Naive thymus-derived CD8-positive, alpha-beta T cell (primary cell): ENCODE measurements at regions not wholly inside any gene's neighbourhood (a gene's known extent, or its start where the extent isn't known, plus 50 kb on each side); places are given as distances from the start of the nearest gene placed in this dataset.
A peak's percentile ranks its signal among the peaks of the same experiment; 100 is the strongest.

ENCODE experiments used
- ATAC-seq, 2 donors: fragments of 150-1000 bp; cut with Tn5 transposase in 1 of 2; sonication (Bioruptor Pico), chemical (Tn5 transposase) in 1 of 2; 1 replicate in 1 of 2; 2 replicates in 1 of 2; pipeline ENCODE4 v1.10.0; 2021; ENCODE audit warnings: mild to moderate bottlenecking in 2 of 2, moderate library complexity in 2 of 2
- POLR2A ChIA-PET: fragments of 350-600 bp; sonication (Branson Sonifier 250); formaldehyde crosslinking; loops from one replicate; lab custom pipeline; 2021; ENCODE audit warnings: antibody characterized with exemption; lab: Charles Lee
- DNase-seq, 10 donors: peaks; one replicate each; pipeline versions ENCODE4 v3.0.0 to v3.0.0-alpha.2; 2020 to 2022
- H3K27ac Mint-ChIP-seq, 10 donors: one replicate each; pipeline ENCODE4 v1.8.0; 2020 to 2022; ENCODE audit warnings: mild to moderate bottlenecking in 10 of 10, mixed read lengths in 10 of 10, moderate library complexity in 4 of 10, inconsistent platforms in 1 of 10
- H3K27me3 Mint-ChIP-seq, 5 donors: one replicate each; pipeline ENCODE4 v1.8.0; 2021 to 2022; ENCODE audit warnings: mixed read lengths in 5 of 5
- H3K36me3 Mint-ChIP-seq, 3 donors: one replicate each; pipeline ENCODE4 v1.8.0; 2020 to 2022; ENCODE audit warnings: mixed read lengths in 3 of 3, mild to moderate bottlenecking in 2 of 3, inconsistent platforms in 1 of 3
- H3K4me1 Mint-ChIP-seq, 4 donors: one replicate each; pipeline ENCODE4 v1.8.0; 2021 to 2022; ENCODE audit warnings: mixed read lengths in 4 of 4
- H3K4me3 Mint-ChIP-seq, 10 donors: one replicate each; pipeline ENCODE4 v1.8.0; 2020 to 2022; ENCODE audit warnings: mild to moderate bottlenecking in 10 of 10, mixed read lengths in 10 of 10, moderate library complexity in 6 of 10, inconsistent platforms in 1 of 10
- H3K9me3 Mint-ChIP-seq, 9 donors: one replicate each; pipeline ENCODE4 v1.8.0; 2020 to 2022; ENCODE audit warnings: mixed read lengths in 9 of 9, mild to moderate bottlenecking in 3 of 9, inconsistent platforms in 1 of 9, moderate library complexity in 1 of 9

DNA sequence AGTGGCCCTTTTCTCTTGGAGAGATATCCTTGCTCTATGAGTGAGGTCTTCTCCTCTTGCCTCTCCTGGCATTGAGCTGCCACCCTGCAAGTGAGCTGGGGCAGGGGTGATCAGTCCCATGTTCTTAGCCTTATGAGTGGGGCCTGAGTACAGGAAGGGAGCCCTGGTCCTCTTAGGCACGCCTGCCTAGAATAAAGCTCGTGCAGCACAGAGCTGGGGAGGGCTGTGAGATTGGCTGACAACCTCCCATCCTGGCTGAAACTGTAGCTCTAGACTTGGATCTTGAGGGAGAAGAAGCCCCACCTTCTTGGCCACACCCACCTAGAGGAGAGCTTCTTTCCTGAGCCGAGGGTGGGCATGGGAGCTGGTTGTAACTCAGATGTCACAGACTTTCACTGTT is 305.0 kb upstream of the ZNF32 start:
- H3K4me1 Mint-ChIP-seq, result no peaks in the 10 kb centered on the region
- DNase-seq, result no peak

GRCh38 chr10:43952760-43953159 is 304.1 kb upstream of the ZNF32 start:
- Mint-ChIP-seq H3K27ac (no peak overlapping the region), H3K9me3 (peaks cover 0 to 25% (median 7%) of the 10 kb centered on the region in 9 donors), H3K4me1 (no peaks in the 10 kb centered on the region), H3K36me3 (no peaks in the 10 kb centered on the region), H3K27me3 (peaks cover 10 to 47% (median 22%) of the 10 kb centered on the region in 5 donors), H3K4me3 (no peak overlapping the region)
- ATAC-seq (no peak), DNase-seq (no peak)
- POLR2A ChIA-PET, result interaction anchor here (0.5 kb wide), 1 partner anchor 571 kb away, joined by 3 read pairs; no protein-coding TSS in a partner anchor

More for the DNA sequence above, 305.0 kb upstream of the ZNF32 start:
- Mint-ChIP-seq H3K9me3 (peaks cover 0 to 20% (median 6%) of the 10 kb centered on the region in 9 donors), H3K36me3 (no peaks in the 10 kb centered on the region), H3K4me3 (no peak overlapping the region), H3K27ac (no peak overlapping the region), H3K27me3 (peaks cover 11 to 48% (median 22%) of the 10 kb centered on the region in 5 donors)
- no peak for ATAC-seq
- POLR2A ChIA-PET, result no interaction called here

- Mint-ChIP-seq H3K27ac (no peak overlapping the region), H3K4me1 (peaks cover 0 to 4% (median 1%) of the 10 kb centered on the region in 4 donors), H3K27me3 (peaks cover 8 to 18% (median 9%) of the 10 kb centered on the region in 5 donors), H3K9me3 (peaks cover 0 to 25% (median 7%) of the 10 kb centered on the region in 9 donors), H3K36me3 (peaks cover 0 to 2% (median 0%) of the 10 kb centered on the region in 3 donors), H3K4me3 (no peak overlapping the region)
- DNase-seq, result no peak
- no peak for ATAC-seq
- POLR2A ChIA-PET, result no interaction called here
These were observed 300.7 kb upstream of the ZNF32 start for GRCh38 chr10:43949351-43949750.

DNA sequence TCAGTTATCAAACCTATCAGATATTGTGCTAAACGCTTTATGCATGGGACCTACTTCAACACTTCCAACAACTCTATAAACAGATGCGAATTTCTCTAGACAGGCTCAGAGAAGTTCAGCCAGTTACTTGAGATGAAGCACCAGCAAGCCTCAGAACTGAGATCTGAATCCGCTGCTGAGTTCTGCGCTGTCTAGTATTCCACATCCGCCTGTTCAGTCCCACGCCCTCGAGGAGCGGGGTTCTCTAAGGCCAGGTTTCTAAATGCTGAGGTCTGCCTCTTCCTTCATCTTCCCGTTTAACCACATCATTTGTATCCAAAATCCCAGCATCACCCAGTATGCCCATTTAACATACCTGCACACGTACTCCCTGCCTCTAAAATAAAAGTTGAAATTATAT is 297.8 kb upstream of the ZNF32 start:
- ATAC-seq, result no peak
- H3K9me3 Mint-ChIP-seq, result peaks cover 0 to 18% (median 4%) of the 10 kb centered on the region in 9 donors
- POLR2A ChIA-PET, result no interaction called here

DNA sequence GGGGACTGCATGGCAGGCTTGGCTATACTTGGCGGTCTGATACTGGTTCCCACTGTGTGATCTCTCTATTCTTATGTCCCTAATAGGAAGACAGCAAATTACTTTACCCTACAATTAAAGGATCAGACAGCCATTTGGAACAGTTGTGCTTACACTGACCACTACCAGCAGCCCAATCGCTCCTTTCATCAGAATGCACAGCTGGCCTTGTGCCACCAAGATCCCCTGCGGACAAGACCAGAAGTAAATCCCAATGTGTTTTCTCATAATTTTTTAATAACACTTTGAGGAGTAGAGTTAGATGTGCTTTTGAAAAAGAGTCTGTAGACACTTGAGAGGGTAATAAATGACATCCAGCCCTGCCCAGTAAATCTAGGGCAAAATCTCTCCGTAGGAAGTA is 297.2 kb upstream of the ZNF32 start:
- ATAC-seq (no peak), DNase-seq (no peak)
- H3K4me1 Mint-ChIP-seq, result peaks cover 12 to 31% (median 20%) of the 10 kb centered on the region in 4 donors
- H3K27ac Mint-ChIP-seq, result no peak overlapping the region
- H3K4me3 Mint-ChIP-seq, result no peak overlapping the region
- peaks cover 0 to 17% (median 4%) of the 10 kb centered on the region in 9 donors for H3K9me3 Mint-ChIP-seq
- peaks cover 0 to 10% (median 2%) of the 10 kb centered on the region in 5 donors for H3K27me3 Mint-ChIP-seq
- peaks cover 0 to 2% (median 0%) of the 10 kb centered on the region in 3 donors for H3K36me3 Mint-ChIP-seq
- POLR2A ChIA-PET, result no interaction called here

More for the DNA sequence above, 297.8 kb upstream of the ZNF32 start:
- H3K27me3 Mint-ChIP-seq, result peaks cover 0 to 10% (median 2%) of the 10 kb centered on the region in 5 donors
- H3K36me3 Mint-ChIP-seq, result peaks cover 0 to 2% (median 0%) of the 10 kb centered on the region in 3 donors
- peaks cover 12 to 30% (median 19%) of the 10 kb centered on the region in 4 donors for H3K4me1 Mint-ChIP-seq
- H3K27ac Mint-ChIP-seq, result no peak overlapping the region
- no peak overlapping the region for H3K4me3 Mint-ChIP-seq
- DNase-seq, result no peak

DNA sequence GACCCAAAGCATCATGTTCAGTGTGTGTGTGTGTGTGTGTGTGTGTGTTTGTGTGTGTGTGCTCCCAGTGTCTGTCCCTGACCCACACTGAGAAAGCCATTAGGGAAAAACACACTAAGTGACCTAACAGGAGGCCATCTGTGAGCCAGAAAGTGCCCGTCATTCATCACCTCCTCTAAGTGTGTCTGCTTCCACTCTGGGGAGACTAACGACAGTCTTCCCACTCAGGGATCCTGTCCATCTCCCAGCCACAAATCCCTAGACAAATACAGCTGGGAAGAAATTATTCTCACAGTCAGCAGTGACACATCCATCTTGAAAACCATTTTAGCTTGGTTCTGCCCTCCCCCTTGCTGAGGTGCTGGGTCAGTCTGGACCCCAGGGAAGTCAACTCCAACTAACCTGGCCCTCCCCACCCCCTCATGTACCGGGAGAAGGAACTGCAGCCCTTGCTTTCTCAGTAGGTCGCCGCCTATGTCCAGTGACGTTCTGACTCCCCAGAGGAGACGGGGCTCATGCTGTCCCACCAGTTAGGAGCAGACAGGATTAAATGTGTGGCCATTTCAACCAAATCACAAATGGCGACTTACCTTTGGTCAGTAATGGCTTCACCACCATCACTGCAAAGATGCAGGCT is 296.5 kb upstream of the ZNF32 start:
- H3K27me3 Mint-ChIP-seq, result peaks cover 0 to 10% (median 2%) of the 10 kb centered on the region in 5 donors
- no peak for DNase-seq
- no peak for ATAC-seq
- peaks cover 12 to 31% (median 22%) of the 10 kb centered on the region in 4 donors for H3K4me1 Mint-ChIP-seq
- H3K9me3 Mint-ChIP-seq, result peaks cover 0 to 10% (median 2%) of the 10 kb centered on the region in 9 donors
- peaks cover 0 to 2% (median 0%) of the 10 kb centered on the region in 3 donors for H3K36me3 Mint-ChIP-seq
- H3K27ac Mint-ChIP-seq, result no peak overlapping the region
- H3K4me3 Mint-ChIP-seq, result no peak overlapping the region
- POLR2A ChIA-PET, result no interaction called here

DNA sequence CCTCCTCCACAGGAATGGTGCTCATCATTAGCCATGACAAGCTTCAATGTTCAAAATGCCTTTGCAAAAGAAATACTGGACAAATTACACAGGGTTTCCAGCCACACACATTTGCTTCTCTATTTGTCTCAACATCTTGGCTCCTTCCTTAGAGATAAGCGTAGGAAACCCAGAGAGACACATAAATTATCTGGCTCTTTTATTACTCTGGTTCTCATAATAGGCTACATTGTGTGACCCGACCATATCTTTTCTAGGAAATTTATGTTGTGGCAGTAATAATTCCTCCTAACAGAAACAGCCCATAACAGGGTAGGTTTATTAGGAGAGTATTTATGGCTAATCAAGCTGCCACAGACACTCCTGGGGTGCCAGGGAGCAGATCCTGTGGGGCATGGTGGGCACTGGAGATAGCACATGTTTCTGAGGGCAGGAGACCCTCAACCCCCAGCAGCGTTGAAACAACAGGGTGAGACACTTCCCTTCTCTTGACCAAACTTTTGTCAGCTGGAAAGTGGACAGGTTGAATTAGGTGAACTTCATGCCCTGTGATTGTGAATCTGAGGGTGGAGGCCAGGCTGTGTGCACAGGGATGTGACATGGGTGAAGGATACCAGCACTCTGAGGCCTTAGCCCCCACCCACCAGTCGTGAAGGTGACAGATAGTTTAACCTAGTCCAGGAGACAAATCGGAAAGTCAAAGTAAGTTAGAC is 295.9 kb upstream of the ZNF32 start:
- DNase-seq, result no peak
- POLR2A ChIA-PET, result no interaction called here
- Mint-ChIP-seq H3K9me3 (peaks cover 0 to 9% (median 0%) of the 10 kb centered on the region in 9 donors), H3K27ac (no peak overlapping the region), H3K4me3 (peak overlapping the region in 3 of 10 donors; percentile 42 to 76 (median 46)), H3K4me1 (peaks cover 18 to 38% (median 29%) of the 10 kb centered on the region in 4 donors), H3K27me3 (peaks cover 0 to 10% (median 2%) of the 10 kb centered on the region in 5 donors), H3K36me3 (peaks cover 0 to 2% (median 0%) of the 10 kb centered on the region in 3 donors)
- no peak for ATAC-seq

GRCh38 chr10:43943818-43944360 is 295.2 kb upstream of the ZNF32 start:
- ATAC-seq, result no peak
- H3K4me3 Mint-ChIP-seq, result peak overlapping the region in 8 of 10 donors; percentile 34 to 76 (median 49)

GRCh38 chr10:43943119-43943817 is 294.6 kb upstream of the ZNF32 start:
- DNase-seq, result no peak
- Mint-ChIP-seq H3K4me1 (peaks cover 19 to 41% (median 30%) of the 10 kb centered on the region in 4 donors), H3K9me3 (peaks cover 0 to 4% (median 0%) of the 10 kb centered on the region in 9 donors), H3K4me3 (peak overlapping the region; percentile 6 to 79 (median 62)), H3K27ac (peak overlapping the region in 9 of 10 donors; percentile 29 to 87 (median 64)), H3K27me3 (peaks cover 0 to 10% (median 2%) of the 10 kb centered on the region in 5 donors), H3K36me3 (peaks cover 0 to 2% (median 0%) of the 10 kb centered on the region in 3 donors)
- POLR2A ChIA-PET, result no interaction called here
- ATAC-seq, result peak in 1 of 2 donors; percentile 32

More at GRCh38 chr10:43943818-43944360, 295.2 kb upstream of the ZNF32 start:
- POLR2A ChIA-PET, result no interaction called here
- DNase-seq, result no peak
- Mint-ChIP-seq H3K4me1 (peaks cover 19 to 41% (median 30%) of the 10 kb centered on the region in 4 donors), H3K36me3 (peaks cover 0 to 2% (median 0%) of the 10 kb centered on the region in 3 donors), H3K9me3 (peaks cover 0 to 7% (median 0%) of the 10 kb centered on the region in 9 donors), H3K27me3 (peaks cover 0 to 10% (median 2%) of the 10 kb centered on the region in 5 donors), H3K27ac (peak overlapping the region in 6 of 10 donors; percentile 21 to 83 (median 68))

DNA sequence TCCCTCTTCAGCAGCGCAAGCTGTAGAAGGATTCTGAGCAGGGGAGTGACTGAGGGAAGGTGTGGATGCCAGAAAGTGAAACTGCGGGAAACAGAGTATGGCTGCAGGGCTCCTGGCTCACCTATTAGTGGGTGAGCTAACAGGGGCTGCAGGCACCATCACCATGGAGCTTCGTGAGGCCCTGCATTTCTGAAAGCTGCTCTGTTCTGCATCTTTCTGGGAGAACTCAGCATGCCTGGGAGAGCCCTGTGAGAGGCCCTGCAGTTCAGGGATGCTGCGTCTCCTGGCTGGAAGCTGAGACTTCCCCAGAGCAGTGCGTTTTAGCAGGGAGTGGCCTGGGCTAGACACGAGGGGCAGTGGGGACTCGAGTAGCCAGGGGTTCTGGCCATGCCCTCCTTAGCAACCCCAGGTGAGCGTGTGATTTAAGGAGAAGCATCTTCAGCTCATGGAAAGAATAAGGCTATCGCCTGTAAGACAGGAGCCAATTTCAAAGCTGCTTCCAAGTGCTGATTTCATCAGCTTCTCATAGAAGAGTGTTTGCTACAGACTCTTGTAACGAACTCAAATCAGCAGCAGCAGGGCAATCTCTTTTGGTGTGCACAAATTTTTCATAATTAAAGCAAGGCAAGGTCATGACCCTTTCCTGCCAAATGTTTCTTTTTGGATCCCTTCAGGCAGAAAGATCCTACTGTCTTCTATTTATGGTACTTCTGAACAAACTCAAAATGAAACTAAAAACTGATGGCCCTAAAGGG is 293.6 kb upstream of the ZNF32 start:
- Mint-ChIP-seq H3K9me3 (no peaks in the 10 kb centered on the region), H3K27ac (peak overlapping the region in 9 of 10 donors; percentile 17 to 87 (median 48)), H3K36me3 (peaks cover 0 to 2% (median 0%) of the 10 kb centered on the region in 3 donors), H3K27me3 (peaks cover 0 to 10% (median 2%) of the 10 kb centered on the region in 5 donors), H3K4me1 (peaks cover 19 to 41% (median 30%) of the 10 kb centered on the region in 4 donors), H3K4me3 (peak overlapping the region in 8 of 10 donors; percentile 50 to 79 (median 62))
- no peak for ATAC-seq
- no peak for DNase-seq
- POLR2A ChIA-PET, result no interaction called here
